H1 (cell line): ENCODE measurements at regions not wholly inside any gene's neighbourhood (a gene's known extent, or its start where the extent isn't known, plus 50 kb on each side); places are given as distances from the start of the nearest gene placed in this dataset.

ENCODE experiments used
- ATF3 ChIP-seq: IDR thresholded peaks from 2 replicates; pipeline ENCODE4 v1.6.1; 2011; ENCODE audit warnings: low read depth, mild to moderate bottlenecking, low read length; ENCODE audit not compliant: insufficient read depth
- CHD2 ChIP-seq: IDR thresholded peaks from 2 replicates; pipeline ENCODE4 v1.6.1; 2012; ENCODE audit warnings: low read length, improper control_type of control experiment
- CTCF ChIP-seq, 3 experiments: IDR thresholded peaks; 1 replicate in 2 of 3; 2 replicates in 1 of 3; pipeline versions ENCODE4 v1.5.1 to v1.6.1; 2011; ENCODE audit warnings: low read length in 3 of 3, mild to moderate bottlenecking in 3 of 3, inconsistent platforms in 2 of 3, low read depth in 1 of 3, moderate library complexity in 1 of 3; ENCODE audit not compliant: insufficient read depth in 1 of 3; ENCODE audit errors: control extremely low read depth in 1 of 3
- KDM1A ChIP-seq: fragments of 200-600, 300-600 bp; sonication (generic); IDR thresholded peaks from 2 replicates; pipeline ENCODE4 v1.7.1; 2016; ENCODE audit warnings: mild to moderate bottlenecking, low read length, borderline replicate concordance
- POLR2A ChIP-seq, 2 experiments: IDR thresholded peaks; 1 replicate in 1 of 2; 2 replicates in 1 of 2; pipeline ENCODE4 v1.6.1; 2011; ENCODE audit warnings: low read depth in 2 of 2, low read length in 2 of 2, mild to moderate bottlenecking in 2 of 2; ENCODE audit errors: control extremely low read depth in 1 of 2
- POLR2AphosphoS5 ChIP-seq: IDR thresholded peaks from 2 replicates; pipeline ENCODE4 v1.6.1; 2011; ENCODE audit warnings: low read depth, low read length
- RAD21 ChIP-seq, 2 experiments: IDR thresholded peaks in 1 of 2; conservative IDR thresholded peaks in 1 of 2; 2 replicates each; pipeline ENCODE4 v1.6.1; 2011; ENCODE audit warnings: low read depth in 2 of 2, low read length in 2 of 2, improper control_type of control experiment in 1 of 2, inconsistent platforms in 1 of 2, mild to moderate bottlenecking in 1 of 2, moderate library complexity in 1 of 2
- RFX5 ChIP-seq: IDR thresholded peaks from 2 replicates; pipeline ENCODE4 v1.6.1; 2011; ENCODE audit warnings: low read depth, low read length, improper control_type of control experiment, borderline replicate concordance
- RXRA ChIP-seq: IDR thresholded peaks from 2 replicates; pipeline ENCODE4 v1.6.1; 2011; ENCODE audit warnings: low read depth, mild to moderate bottlenecking, low read length, moderate library complexity; ENCODE audit not compliant: insufficient read depth
- SRF ChIP-seq: IDR thresholded peaks from 2 replicates; pipeline ENCODE4 v1.6.1; 2011; ENCODE audit warnings: mild to moderate bottlenecking, low read depth, low read length, moderate library complexity
- TAF1 ChIP-seq: IDR thresholded peaks from 2 replicates; pipeline ENCODE4 v1.6.1; 2011; ENCODE audit warnings: mild to moderate bottlenecking, low read depth, low read length
- TEAD4 ChIP-seq: IDR thresholded peaks from 2 replicates; pipeline ENCODE4 v1.6.1; 2012; ENCODE audit warnings: low read depth, low read length, inconsistent platforms, mixed read lengths

- TF ChIP-seq KDM1A (no peak), TAF1 (no peak), POLR2A (IDR thresholded peaks at IDR 0.05; ENCODE audit: control extremely low read depth in 1 of 2, low read depth in 2 of 2, low read length in 2 of 2) (no peak), CHD2 (no peak), TEAD4 (no peak), ATF3 (no peak), RFX5 (no peak), RXRA (no peak), CTCF (IDR thresholded peaks at IDR 0.05; ENCODE audit: control extremely low read depth in 1 of 3, insufficient read depth in 1 of 3, low read depth in 1 of 3, low read length in 3 of 3) (no peak), SRF (no peak), POLR2AphosphoS5 (no peak), RAD21 (IDR thresholded peaks at IDR 0.05 in 1 of 2, conservative IDR thresholded peaks at IDR 0.05 in 1 of 2; ENCODE audit: low read depth in 2 of 2, low read length in 2 of 2) (no peak)
Observed at GRCh38 chr3:34033839-34034238, 235.4 kb downstream of the PDCD6IP start.
